Endodermal cell (in vitro differentiated cells): ENCODE measurements at regions not wholly inside any gene's neighbourhood (a gene's known extent, or its start where the extent isn't known, plus 50 kb on each side); places are given as distances from the start of the nearest gene placed in this dataset.

Source experiments
- DNase-seq: peaks from one replicate; pipeline ENCODE4 v3.0.0-alpha.2; 2017
- H3K27ac ChIP-seq: 2 replicates; pipeline ENCODE4 v1.5.1; 2013; ENCODE audit warnings: mild to moderate bottlenecking, low read depth, low read length, moderate library complexity
- H3K27me3 ChIP-seq: 2 replicates; pipeline ENCODE4 v1.6.1; 2013; ENCODE audit warnings: mild to moderate bottlenecking, low read length, moderate library complexity; ENCODE audit not compliant: insufficient read depth, control insufficient read depth, poor library complexity, severe bottlenecking
- H3K36me3 ChIP-seq: 2 replicates; pipeline ENCODE4 v1.7.0; 2013; ENCODE audit warnings: mild to moderate bottlenecking, low read length, moderate library complexity; ENCODE audit not compliant: control insufficient read depth, insufficient read depth
- H3K4me1 ChIP-seq: one replicate; pipeline ENCODE4 v1.7.0; 2013; ENCODE audit warnings: low read length; ENCODE audit not compliant: control insufficient read depth, insufficient read depth
- H3K4me3 ChIP-seq: 2 replicates; pipeline ENCODE4 v1.5.1; 2013; ENCODE audit warnings: mild to moderate bottlenecking, low read length, moderate library complexity
- H3K9ac ChIP-seq: 2 replicates; pipeline ENCODE4 v1.6.1; 2013; ENCODE audit warnings: mild to moderate bottlenecking, low read length, moderate library complexity; ENCODE audit not compliant: poor library complexity, severe bottlenecking; ENCODE audit errors: extremely low read depth
- H3K9me3 ChIP-seq: 2 replicates; pipeline ENCODE4 v1.6.1; 2013; ENCODE audit warnings: mild to moderate bottlenecking, low read length, moderate library complexity; ENCODE audit not compliant: control insufficient read depth
- H3K27ac Mint-ChIP-seq: 2 replicates; pipeline ENCODE4 v1.8.0; 2020; ENCODE audit warnings: mixed read lengths
- H3K27me3 Mint-ChIP-seq: 2 replicates; pipeline ENCODE4 v1.8.0; 2021; ENCODE audit warnings: mild to moderate bottlenecking, mixed read lengths; ENCODE audit not compliant: insufficient read depth
- H3K36me3 Mint-ChIP-seq: 2 replicates; pipeline ENCODE4 v1.8.0; 2020; ENCODE audit warnings: low read depth, mixed read lengths
- H3K4me1 Mint-ChIP-seq: 2 replicates; pipeline ENCODE4 v1.8.0; 2020; ENCODE audit warnings: mixed read lengths
- H3K4me3 Mint-ChIP-seq: 2 replicates; pipeline ENCODE4 v1.8.0; 2020; ENCODE audit warnings: mild to moderate bottlenecking, moderate library complexity, mixed read lengths
- H3K9me3 Mint-ChIP-seq: 2 replicates; pipeline ENCODE4 v1.8.0; 2020; ENCODE audit warnings: mild to moderate bottlenecking, mixed read lengths
- CTCF ChIP-seq: fragments of 200-600 bp; sonication (generic); conservative IDR thresholded peaks from 2 replicates; pipeline ENCODE4 v1.5.0; 2021; ENCODE audit warnings: antibody characterized with exemption, mild to moderate bottlenecking
- WGBS, 2 experiments: methylation state at CpG; one replicate each; pipeline versions ENCODE4 v1.1.5 to v1.1.7; 2013; ENCODE audit warnings: missing lambda C conversion rate in 2 of 2, mixed read lengths in 1 of 2; ENCODE audit not compliant: insufficient coverage in 1 of 2, insufficient read length in 1 of 2; 5-methylcytosine and 5-hydroxymethylcytosine counted together

- Mint-ChIP-seq H3K36me3 (no peaks in the 10 kb centered on the region), H3K4me1 (no peaks in the 10 kb centered on the region), H3K27ac (no peak overlapping the region), H3K27me3 (no peaks in the 10 kb centered on the region), H3K9me3 (no peaks in the 10 kb centered on the region), H3K4me3 (no peak overlapping the region)
- no peak for TF ChIP-seq CTCF
- no peaks in the 10 kb centered on the region for H3K4me1 ChIP-seq
- H3K27ac ChIP-seq, result no peak overlapping the region
- 85 to 100% methylated on average over 1 to 3 of the region's 3 CpGs for WGBS, 2 experiments
- no peak overlapping the region for H3K4me3 ChIP-seq
- H3K9me3 ChIP-seq, result no peaks in the 10 kb centered on the region
- DNase-seq, result no peak
- no peaks in the 10 kb centered on the region for H3K27me3 ChIP-seq
- H3K9ac ChIP-seq, result no peak overlapping the region
- no peaks in the 10 kb centered on the region for H3K36me3 ChIP-seq
These were observed 64.6 kb upstream of the KCNMA1 start for GRCh38 chr10:77702166-77702565.

- Mint-ChIP-seq H3K9me3 (no peaks in the 10 kb centered on the region), H3K36me3 (no peaks in the 10 kb centered on the region), H3K4me1 (no peaks in the 10 kb centered on the region), H3K4me3 (no peak overlapping the region), H3K27ac (no peak overlapping the region), H3K27me3 (no peaks in the 10 kb centered on the region)
- Histone ChIP-seq H3K36me3 (no peaks in the 10 kb centered on the region), H3K27me3 (no peaks in the 10 kb centered on the region), H3K4me1 (no peaks in the 10 kb centered on the region), H3K4me3 (no peak overlapping the region), H3K27ac (no peak overlapping the region), H3K9ac (no peak overlapping the region), H3K9me3 (no peaks in the 10 kb centered on the region)
- TF ChIP-seq CTCF, result no peak
- 86 to 100% methylated on average over 1 of the region's 1 CpG for WGBS, 2 experiments
- DNase-seq, result no peak
These were observed 62.5 kb upstream of the KCNMA1 start for GRCh38 chr10:77700086-77700485.

- no peaks in the 10 kb centered on the region for H3K27me3 ChIP-seq
- DNase-seq, result no peak
- whole genome bisulfite sequencing, 2 experiments, result 67% methylated on average over 1 of the region's 1 CpG; no CpG with 5 or more reads in 1 of the 2 experiments
- H3K4me1 Mint-ChIP-seq, result no peaks in the 10 kb centered on the region
- no peak overlapping the region for H3K4me3 Mint-ChIP-seq
- peaks cover 3% of the 10 kb centered on the region for H3K27me3 Mint-ChIP-seq
- no peak overlapping the region for H3K4me3 ChIP-seq
- H3K9ac ChIP-seq, result no peak overlapping the region
- H3K27ac Mint-ChIP-seq, result no peak overlapping the region
- no peak overlapping the region for H3K27ac ChIP-seq
- H3K4me1 ChIP-seq, result no peaks in the 10 kb centered on the region
- no peaks in the 10 kb centered on the region for H3K9me3 ChIP-seq
- H3K36me3 ChIP-seq, result no peaks in the 10 kb centered on the region
- H3K36me3 Mint-ChIP-seq, result no peaks in the 10 kb centered on the region
- TF ChIP-seq CTCF, result no peak
- no peaks in the 10 kb centered on the region for H3K9me3 Mint-ChIP-seq
These were observed 61.6 kb upstream of the KCNMA1 start for GRCh38 chr10:77699080-77699645.
